Lung (tissue), 11 donors: ENCODE measurements at regions not wholly inside any gene's neighbourhood (a gene's known extent, or its start where the extent isn't known, plus 50 kb on each side); places are given as distances from the start of the nearest gene placed in this dataset.

Experiments
- ATAC-seq: fragments of 200-7000 bp; cut with Tn5 transposase; one replicate; pipeline ENCODE4 v1.9.1; 2020; ENCODE audit warnings: moderate number of reproducible peaks; ENCODE audit not compliant: insufficient read depth, low FRiP score
- DNase-seq, 3 donors: peaks; one replicate each; pipeline ENCODE4 v3.0.0-alpha.2; 2013 to 2017
- H3K27ac ChIP-seq, 2 donors: one replicate each; pipeline ENCODE4 v1.5.1; 2013; ENCODE audit warnings: mild to moderate bottlenecking in 2 of 2, moderate library complexity in 2 of 2, control low read depth in 1 of 2, inconsistent platforms in 1 of 2, low read depth in 1 of 2, low read length in 1 of 2
- H3K27me3 ChIP-seq, 3 donors: one replicate each; pipeline ENCODE4 v1.5.1; 2013; ENCODE audit warnings: low read length in 2 of 3; ENCODE audit not compliant: control insufficient read depth in 3 of 3, insufficient read depth in 3 of 3
- H3K36me3 ChIP-seq, 4 donors: one replicate each; pipeline ENCODE4 v1.5.1; 2013; ENCODE audit warnings: low read length in 4 of 4, mild to moderate bottlenecking in 1 of 4, moderate library complexity in 1 of 4; ENCODE audit not compliant: control insufficient read depth in 4 of 4, insufficient read depth in 4 of 4
- H3K4me1 ChIP-seq, 5 donors: one replicate each; pipeline ENCODE4 v1.5.1; 2013; ENCODE audit warnings: low read length in 5 of 5, mild to moderate bottlenecking in 2 of 5, moderate library complexity in 1 of 5; ENCODE audit not compliant: control insufficient read depth in 5 of 5, insufficient read depth in 5 of 5
- H3K4me3 ChIP-seq: one replicate; pipeline ENCODE4 v1.5.1; 2013; ENCODE audit warnings: mild to moderate bottlenecking, control low read depth, moderate library complexity
- H3K9ac ChIP-seq, 2 donors: one replicate each; pipeline ENCODE4 v1.5.1; 2013; ENCODE audit warnings: low read length in 2 of 2, control low read depth in 1 of 2; ENCODE audit not compliant: insufficient read depth in 1 of 2
- H3K9me3 ChIP-seq, 4 donors: one replicate each; pipeline ENCODE4 v1.5.1; 2013; ENCODE audit warnings: low read length in 3 of 4, mild to moderate bottlenecking in 1 of 4, moderate library complexity in 1 of 4; ENCODE audit not compliant: control insufficient read depth in 4 of 4, insufficient read depth in 3 of 4
- CTCF ChIP-seq: IDR thresholded peaks from 2 replicates; pipeline ENCODE4 v1.5.1; 2012; ENCODE audit warnings: mild to moderate bottlenecking; ENCODE audit errors: control extremely low read depth, extremely low read depth
- WGBS, 2 donors: extraction: QIAGEN DNeasy Blood & Tissue Kit; methylation state at CpG; one replicate each; pipeline ENCODE4 v1.1.7; 2013; 5-methylcytosine and 5-hydroxymethylcytosine counted together
- donor health status: control.
- donor health status: control.
- donor health status: Bipolar disorder and iron deficiency.
- donor health status: healthy.
- donor health status: DM: yes; HTN: yes; CAD: no.

- Histone ChIP-seq H3K9ac (no peak overlapping the region), H3K27ac (no peak overlapping the region), H3K9me3 (no peaks in the 10 kb centered on the region), H3K4me1 (no peaks in the 10 kb centered on the region), H3K27me3 (no peaks in the 10 kb centered on the region), H3K36me3 (no peaks in the 10 kb centered on the region), H3K4me3 (no peak overlapping the region)
- ATAC-seq = no peak
- TF ChIP-seq CTCF = no peak
- 70 to 77% methylated on average over 6 of the region's 6 CpGs for WGBS, 2 donors
- no peak for DNase-seq
These were observed 80.8 kb downstream of the CAPZA3 start for GRCh38 chr12:18818579-18819268.

GRCh38 chr12:18819484-18819883, 81.6 kb downstream of the CAPZA3 start:
- H3K4me3 ChIP-seq = no peak overlapping the region
- DNase-seq (no peak), ATAC-seq (no peak)
- TF ChIP-seq CTCF = no peak
- H3K9me3 ChIP-seq = no peaks in the 10 kb centered on the region
- H3K36me3 ChIP-seq = no peaks in the 10 kb centered on the region
- H3K27ac ChIP-seq = no peak overlapping the region
- no peaks in the 10 kb centered on the region for H3K27me3 ChIP-seq
- H3K9ac ChIP-seq = no peak overlapping the region
- no peaks in the 10 kb centered on the region for H3K4me1 ChIP-seq
- WGBS, 2 donors = 71 to 76% methylated on average over 7 of the region's 7 CpGs

- no peak overlapping the region for H3K9ac ChIP-seq
- H3K36me3 ChIP-seq = no peaks in the 10 kb centered on the region
- no peaks in the 10 kb centered on the region for H3K4me1 ChIP-seq
- DNase-seq (no peak), ATAC-seq (no peak)
- 90 to 96% methylated on average over 1 of the region's 1 CpG for WGBS, 2 donors
- no peaks in the 10 kb centered on the region for H3K27me3 ChIP-seq
- no peaks in the 10 kb centered on the region for H3K9me3 ChIP-seq
- H3K27ac ChIP-seq = no peak overlapping the region
- no peak overlapping the region for H3K4me3 ChIP-seq
- TF ChIP-seq CTCF = no peak
These were observed 85.5 kb downstream of the CAPZA3 start for GRCh38 chr12:18823461-18823860.

- TF ChIP-seq CTCF = no peak
- WGBS, 2 donors = 30 to 51% methylated on average over 11 of the region's 11 CpGs
These were observed 86.4 kb downstream of the CAPZA3 start for GRCh38 chr12:18824287-18824686.

More at GRCh38 chr12:18824287-18824686, 86.4 kb downstream of the CAPZA3 start:
- no peak for DNase-seq
- no peaks in the 10 kb centered on the region for H3K27me3 ChIP-seq
- no peaks in the 10 kb centered on the region for H3K4me1 ChIP-seq
- no peak overlapping the region for H3K27ac ChIP-seq
- ATAC-seq = no peak
- H3K9me3 ChIP-seq = peaks cover 0 to under 1% (median 0%) of the 10 kb centered on the region in 4 donors
- H3K4me3 ChIP-seq = no peak overlapping the region
- no peak overlapping the region for H3K9ac ChIP-seq
- H3K36me3 ChIP-seq = no peaks in the 10 kb centered on the region
